ENCODE measurements at regions not wholly inside any gene's neighbourhood (a gene's known extent, or its start where the extent isn't known, plus 50 kb on each side); places are given as distances from the start of the nearest gene placed in this dataset.

DNA sequence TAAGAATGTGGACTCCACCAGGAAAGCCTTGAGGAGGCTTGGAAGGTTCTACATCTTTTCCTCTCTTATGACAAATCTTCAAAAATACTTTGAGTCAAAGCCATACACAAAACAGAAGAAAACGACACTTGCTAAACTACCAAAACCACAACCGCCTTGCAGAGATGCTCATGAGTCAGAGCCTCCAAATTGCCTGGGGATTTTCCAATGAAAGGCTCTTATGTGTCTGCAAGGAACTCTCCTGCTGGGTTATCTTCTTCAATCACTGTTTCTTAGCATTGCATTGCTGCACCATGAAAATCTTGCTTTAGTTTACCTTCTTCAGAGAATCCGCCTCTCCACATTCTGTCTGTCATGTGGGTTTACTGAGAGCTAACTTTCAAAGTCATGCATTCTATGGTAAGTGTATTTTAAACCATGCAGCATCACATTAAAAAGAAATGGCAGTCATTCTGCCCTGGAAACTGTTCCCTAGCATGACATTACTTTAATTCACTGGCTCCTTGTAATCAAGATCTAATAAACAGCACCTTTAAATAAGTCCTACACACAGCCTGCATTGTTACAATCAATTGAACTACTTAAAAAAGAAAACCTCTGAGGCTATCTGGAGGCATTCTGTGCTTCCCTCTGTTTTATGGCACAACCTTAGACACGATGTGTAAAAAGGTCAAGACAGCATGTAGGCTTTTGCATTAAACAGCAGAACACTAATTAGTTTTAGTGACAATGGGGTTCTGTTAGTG, 210.0 kb upstream of the FOXD3 start:
- Histone ChIP-seq H3K4me3 (no peak overlapping the region), H3K4me1 (no peaks in the 10 kb centered on the region)

DNA sequence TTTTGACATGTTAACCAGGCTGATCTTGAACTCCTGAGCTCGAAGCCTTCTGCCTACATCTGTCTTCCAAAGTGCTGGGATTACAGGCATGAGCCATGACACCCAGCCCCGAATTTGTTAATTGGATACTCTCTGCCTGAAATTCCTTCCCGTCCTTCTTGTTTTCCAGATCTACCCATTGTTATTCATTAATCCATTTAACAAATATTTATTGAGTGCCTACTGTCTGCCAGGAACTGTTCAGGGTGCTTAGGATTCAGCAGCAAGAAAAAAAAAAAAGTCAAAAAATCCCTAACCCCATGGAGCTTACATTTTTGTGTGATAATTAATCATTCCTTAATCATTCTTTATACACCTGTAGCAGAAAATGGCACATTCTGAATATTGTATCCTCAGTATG, 206.8 kb upstream of the FOXD3 start:
- DNase-seq: no peak
- H3K36me3 ChIP-seq: no peaks in the 10 kb centered on the region
- H3K9me3 ChIP-seq: no peaks in the 10 kb centered on the region
- no peak overlapping the region for H3K4me3 ChIP-seq
- 76 to 78% methylated on average over 3 of the region's 3 CpGs for WGBS, 2 donors
- TF ChIP-seq, protein P1, sequence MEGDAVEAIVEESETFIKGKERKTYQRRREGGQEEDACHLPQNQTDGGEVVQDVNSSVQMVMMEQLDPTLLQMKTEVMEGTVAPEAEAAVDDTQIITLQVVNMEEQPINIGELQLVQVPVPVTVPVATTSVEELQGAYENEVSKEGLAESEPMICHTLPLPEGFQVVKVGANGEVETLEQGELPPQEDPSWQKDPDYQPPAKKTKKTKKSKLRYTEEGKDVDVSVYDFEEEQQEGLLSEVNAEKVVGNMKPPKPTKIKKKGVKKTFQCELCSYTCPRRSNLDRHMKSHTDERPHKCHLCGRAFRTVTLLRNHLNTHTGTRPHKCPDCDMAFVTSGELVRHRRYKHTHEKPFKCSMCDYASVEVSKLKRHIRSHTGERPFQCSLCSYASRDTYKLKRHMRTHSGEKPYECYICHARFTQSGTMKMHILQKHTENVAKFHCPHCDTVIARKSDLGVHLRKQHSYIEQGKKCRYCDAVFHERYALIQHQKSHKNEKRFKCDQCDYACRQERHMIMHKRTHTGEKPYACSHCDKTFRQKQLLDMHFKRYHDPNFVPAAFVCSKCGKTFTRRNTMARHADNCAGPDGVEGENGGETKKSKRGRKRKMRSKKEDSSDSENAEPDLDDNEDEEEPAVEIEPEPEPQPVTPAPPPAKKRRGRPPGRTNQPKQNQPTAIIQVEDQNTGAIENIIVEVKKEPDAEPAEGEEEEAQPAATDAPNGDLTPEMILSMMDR (IDR thresholded peaks at IDR 0.05): no peak
- no peak for ATAC-seq
- H3K4me1 ChIP-seq: no peaks in the 10 kb centered on the region
- H3K27ac ChIP-seq: no peak overlapping the region
- peaks cover 0 to 25% (median under 1%) of the 10 kb centered on the region in 7 donors for H3K27me3 ChIP-seq
- intact Hi-C loops (cut with DNase I): no loop called here

More for the DNA sequence above, 210.0 kb upstream of the FOXD3 start:
- no peak for DNase-seq
- whole genome bisulfite sequencing, 2 donors: 70 to 76% methylated on average over 4 of the region's 4 CpGs
- Histone ChIP-seq H3K36me3 (no peaks in the 10 kb centered on the region), H3K27ac (no peak overlapping the region), H3K27me3 (peaks cover 0 to 34% (median 13%) of the 10 kb centered on the region in 7 donors), H3K9me3 (no peaks in the 10 kb centered on the region)
- intact Hi-C loops (cut with DNase I): no loop called here
- TF ChIP-seq, protein P1 (IDR thresholded peaks at IDR 0.05): no peak
- no peak for ATAC-seq

DNA sequence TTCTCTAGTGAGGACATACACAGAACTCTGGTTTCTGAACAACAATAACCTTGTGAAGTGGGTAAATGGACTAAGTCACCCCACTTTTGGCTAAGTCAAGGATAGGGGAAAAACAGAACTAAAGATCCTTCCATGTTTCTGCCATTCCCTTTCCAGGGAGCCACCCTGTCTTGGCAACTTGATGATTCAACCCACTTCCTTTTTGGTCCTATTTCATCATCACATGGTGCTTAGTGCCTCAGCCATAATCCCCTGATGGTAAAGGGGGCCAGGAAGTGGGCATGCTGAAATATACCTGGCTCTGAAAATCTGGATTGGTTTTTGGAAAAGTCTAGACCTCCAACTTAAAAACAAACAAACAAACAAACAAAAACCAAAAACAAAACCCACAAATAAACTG, 206.4 kb upstream of the FOXD3 start:
- Histone ChIP-seq H3K9me3 (no peaks in the 10 kb centered on the region), H3K4me1 (no peaks in the 10 kb centered on the region), H3K27ac (no peak overlapping the region), H3K4me3 (no peak overlapping the region), H3K27me3 (peaks cover 0 to 24% (median 0%) of the 10 kb centered on the region in 7 donors), H3K36me3 (no peaks in the 10 kb centered on the region)
- intact Hi-C loops (cut with DNase I): no loop called here
- TF ChIP-seq, protein P1 (IDR thresholded peaks at IDR 0.05): no peak
- ATAC-seq (no peak), DNase-seq (no peak)

DNA sequence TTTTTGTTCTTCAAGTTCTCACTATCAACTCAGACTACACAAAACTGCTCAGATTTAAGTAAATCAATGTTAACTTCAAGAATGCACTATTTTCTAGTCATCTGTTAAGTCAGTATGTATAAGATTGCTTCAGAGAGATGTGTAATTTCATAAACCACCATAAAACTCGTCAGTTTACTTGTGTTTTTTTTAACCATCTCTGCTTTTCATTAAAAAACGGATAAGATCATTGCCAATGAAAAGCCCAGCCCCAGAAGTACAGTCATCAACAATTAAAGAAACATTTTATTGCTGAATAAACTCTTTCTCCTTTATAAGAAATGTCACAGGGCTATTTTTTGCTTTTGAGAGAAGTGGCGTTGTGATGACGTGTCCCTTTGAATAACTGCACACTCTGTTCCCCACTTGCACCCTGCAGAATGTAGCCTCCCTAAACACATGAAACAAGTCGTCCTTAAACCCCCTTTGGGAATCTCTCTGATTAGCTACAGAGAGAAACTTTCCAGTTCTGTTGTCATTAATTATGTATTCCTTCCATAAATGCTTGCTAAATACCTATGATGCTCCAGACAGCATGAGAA, 202.7 kb upstream of the FOXD3 start:
- WGBS, 2 donors: 60 to 63% methylated on average over 5 of the region's 5 CpGs
- no peak for ATAC-seq
- no peak overlapping the region for H3K27ac ChIP-seq
- TF ChIP-seq, protein P1 (IDR thresholded peaks at IDR 0.05): no peak
- H3K9me3 ChIP-seq: no peaks in the 10 kb centered on the region
- DNase-seq: no peak
- H3K36me3 ChIP-seq: no peaks in the 10 kb centered on the region
- H3K27me3 ChIP-seq: peaks cover 0 to 16% (median 0%) of the 10 kb centered on the region in 7 donors
- H3K4me3 ChIP-seq: no peak overlapping the region
- H3K4me1 ChIP-seq: peaks cover 0 to 6% (median 0%) of the 10 kb centered on the region in 9 donors
- intact Hi-C loops (cut with DNase I): no loop called here

Data from heart right ventricle (tissue), 16 donors.